Endothelial cell of umbilical vein (primary cell): ENCODE measurements at regions not wholly inside any gene's neighbourhood (a gene's known extent, or its start where the extent isn't known, plus 50 kb on each side); places are given as distances from the start of the nearest gene placed in this dataset.

Experiments
- CTCF ChIP-seq, 2 donors: IDR thresholded peaks; 1 replicate in 1 of 2; 2 replicates in 1 of 2; pipeline ENCODE4 v1.5.1; 2011; ENCODE audit warnings: low read length in 2 of 2, mild to moderate bottlenecking in 2 of 2, moderate library complexity in 2 of 2, control low read depth in 1 of 2, inconsistent platforms in 1 of 2, low read depth in 1 of 2; ENCODE audit not compliant: insufficient read depth in 1 of 2; ENCODE audit errors: extremely low read depth in 1 of 2
- EZH2 ChIP-seq: IDR thresholded peaks from 2 replicates; pipeline ENCODE4 v1.6.1; 2012; ENCODE audit warnings: borderline replicate concordance, low read depth, mild to moderate bottlenecking, moderate library complexity, low read length, inconsistent platforms; ENCODE audit not compliant: severe bottlenecking
- JUN ChIP-seq: IDR thresholded peaks from 2 replicates; pipeline ENCODE4 v1.6.1; 2011; ENCODE audit warnings: borderline replicate concordance, low read depth; ENCODE audit not compliant: insufficient read length, insufficient read depth
- MYC ChIP-seq: IDR thresholded peaks from one replicate; pipeline ENCODE4 v1.6.1; 2011; ENCODE audit warnings: mild to moderate bottlenecking, low read depth, low read length
- POLR2A ChIP-seq: IDR thresholded peaks from 2 replicates; pipeline ENCODE4 v1.6.1; 2012; ENCODE audit warnings: low read depth, mild to moderate bottlenecking, control low read depth, low read length
- POLR2AphosphoS5 ChIP-seq: IDR thresholded peaks from 2 replicates; pipeline ENCODE4 v1.6.1; 2012; ENCODE audit warnings: low read depth, mild to moderate bottlenecking, control low read depth, low read length, moderate library complexity; ENCODE audit not compliant: insufficient read depth

GRCh38 chr7:106430103-106430502, 145.3 kb upstream of the NAMPT start:
- TF ChIP-seq CTCF (IDR thresholded peaks at IDR 0.05; ENCODE audit: extremely low read depth in 1 of 2, insufficient read depth in 1 of 2, low read depth in 1 of 2, low read length in 2 of 2) = no peak
- TF ChIP-seq POLR2A = no peak
- TF ChIP-seq JUN = no peak
- TF ChIP-seq MYC = no peak
- no peak for TF ChIP-seq EZH2
- no peak for TF ChIP-seq POLR2AphosphoS5
